Progenitor cell of endocrine pancreas (in vitro differentiated cells): ENCODE measurements at regions not wholly inside any gene's neighbourhood (a gene's known extent, or its start where the extent isn't known, plus 50 kb on each side); places are given as distances from the start of the nearest gene placed in this dataset.

Source experiments
- DNase-seq: peaks from one replicate; pipeline ENCODE4 v3.0.0; 2021; ENCODE audit warnings: low spot score; ENCODE audit not compliant: unreplicated experiment
- H3K27ac Mint-ChIP-seq: 2 replicates; pipeline ENCODE4 v1.8.0; 2021; ENCODE audit warnings: mild to moderate bottlenecking, moderate library complexity, mixed read lengths
- H3K27me3 Mint-ChIP-seq: 2 replicates; pipeline ENCODE4 v1.8.0; 2021; ENCODE audit warnings: mixed read lengths
- H3K36me3 Mint-ChIP-seq: 2 replicates; pipeline ENCODE4 v1.8.0; 2022; ENCODE audit warnings: mixed read lengths; ENCODE audit not compliant: insufficient read depth
- H3K4me1 Mint-ChIP-seq: 2 replicates; pipeline ENCODE4 v1.8.0; 2021; ENCODE audit warnings: low read depth, mixed read lengths
- H3K4me3 Mint-ChIP-seq: 2 replicates; pipeline ENCODE4 v1.8.0; 2021; ENCODE audit warnings: low read depth, mild to moderate bottlenecking, moderate library complexity, mixed read lengths
- H3K9me3 Mint-ChIP-seq: 2 replicates; pipeline ENCODE4 v1.8.0; 2021; ENCODE audit warnings: low read depth, mixed read lengths
- CTCF ChIP-seq: fragments of 200-600 bp; sonication (generic); IDR thresholded peaks from one replicate; pipeline ENCODE4 v1.5.0; 2021; ENCODE audit warnings: antibody characterized with exemption, mild to moderate bottlenecking; ENCODE audit not compliant: unreplicated experiment

- no peak for DNase-seq
- TF ChIP-seq CTCF = no peak
- no peak overlapping the region for H3K27ac Mint-ChIP-seq
- peaks cover 11% of the 10 kb centered on the region for H3K9me3 Mint-ChIP-seq
- H3K4me1 Mint-ChIP-seq = no peaks in the 10 kb centered on the region
- peaks cover 1% of the 10 kb centered on the region for H3K36me3 Mint-ChIP-seq
- no peak overlapping the region for H3K4me3 Mint-ChIP-seq
- H3K27me3 Mint-ChIP-seq = peaks cover 6% of the 10 kb centered on the region
Observed at GRCh38 chr19:29129148-29129547, 83.8 kb downstream of the UQCRFS1 start.

GRCh38 chr19:29128203-29128602, 84.7 kb downstream of the UQCRFS1 start:
- peaks cover 10% of the 10 kb centered on the region for H3K9me3 Mint-ChIP-seq
- TF ChIP-seq CTCF = no peak
- H3K27me3 Mint-ChIP-seq = peaks cover 3% of the 10 kb centered on the region
- H3K36me3 Mint-ChIP-seq = peaks cover 4% of the 10 kb centered on the region
- H3K4me1 Mint-ChIP-seq = no peaks in the 10 kb centered on the region
- no peak for DNase-seq
- H3K4me3 Mint-ChIP-seq = no peak overlapping the region
- H3K27ac Mint-ChIP-seq = no peak overlapping the region

DNA sequence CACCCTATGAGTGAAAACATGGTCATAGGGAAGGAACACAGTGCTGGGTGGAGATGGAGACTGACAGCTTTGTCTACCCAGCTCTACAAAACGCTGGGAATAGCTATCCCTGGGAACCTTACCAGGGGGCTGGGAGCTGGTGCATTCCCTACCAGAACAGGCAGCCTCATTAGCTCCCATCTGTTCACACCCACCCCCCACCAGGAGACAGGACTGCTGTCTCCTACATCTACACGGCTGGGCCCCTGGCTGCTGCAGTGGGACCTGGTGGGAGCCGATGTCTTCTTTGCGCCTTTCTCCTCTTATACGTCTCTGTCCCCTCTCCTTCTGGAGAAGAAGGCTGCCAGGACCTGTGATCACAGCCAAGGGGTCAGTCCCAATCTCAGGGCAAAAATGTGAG, 90.8 kb downstream of the UQCRFS1 start:
- no peak for TF ChIP-seq CTCF
- Mint-ChIP-seq H3K27me3 (no peaks in the 10 kb centered on the region), H3K9me3 (peaks cover 13% of the 10 kb centered on the region), H3K36me3 (peaks cover 4% of the 10 kb centered on the region), H3K4me1 (peaks cover 6% of the 10 kb centered on the region), H3K4me3 (no peak overlapping the region), H3K27ac (peak overlapping the region; percentile 26)
- no peak for DNase-seq

DNA sequence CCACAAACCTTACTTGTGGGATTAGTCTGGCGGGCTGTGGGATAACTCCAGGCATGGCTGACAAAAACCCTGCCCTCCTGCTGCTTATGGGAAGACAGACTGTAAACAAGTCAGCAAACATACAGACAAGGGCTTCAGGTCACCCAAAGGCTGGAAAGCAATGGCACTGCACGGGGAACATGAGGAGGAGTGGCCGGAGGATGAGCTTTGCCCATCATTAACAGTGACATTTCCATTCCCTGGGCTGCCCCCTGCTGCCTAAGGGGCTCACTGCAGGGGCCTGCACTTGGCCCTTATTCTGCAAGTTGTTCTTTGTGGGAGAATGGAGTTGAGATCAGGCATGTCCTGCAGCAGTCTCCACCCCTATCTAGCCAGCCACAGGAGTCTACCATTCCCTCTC, 91.3 kb downstream of the UQCRFS1 start:
- Mint-ChIP-seq H3K27me3 (no peaks in the 10 kb centered on the region), H3K4me3 (no peak overlapping the region), H3K4me1 (peaks cover 6% of the 10 kb centered on the region), H3K36me3 (peaks cover 4% of the 10 kb centered on the region), H3K27ac (no peak overlapping the region), H3K9me3 (peaks cover 13% of the 10 kb centered on the region)
- TF ChIP-seq CTCF = peak; percentile 56
- DNase-seq = no peak

DNA sequence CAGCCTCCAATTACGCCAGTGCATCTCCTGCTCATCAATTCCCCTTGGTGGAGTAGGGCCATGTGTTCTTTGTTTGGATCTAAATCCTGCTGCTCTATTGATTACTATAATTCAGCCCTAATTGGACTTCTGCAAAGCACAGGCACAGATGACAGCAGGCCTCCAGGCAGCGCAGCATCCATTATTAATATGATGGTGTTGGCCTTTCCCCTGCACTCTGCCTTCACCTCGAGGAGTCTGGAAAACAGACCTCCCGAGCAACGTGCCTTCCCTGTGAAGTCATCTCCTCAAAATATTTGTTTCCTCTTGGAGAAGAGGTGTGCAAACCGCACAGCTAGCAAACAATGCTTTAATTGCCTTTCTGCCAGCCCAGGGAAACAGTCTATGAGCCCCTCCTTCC, 92.5 kb downstream of the UQCRFS1 start:
- no peaks in the 10 kb centered on the region for H3K27me3 Mint-ChIP-seq
- H3K36me3 Mint-ChIP-seq = peaks cover 4% of the 10 kb centered on the region
- H3K4me1 Mint-ChIP-seq = peaks cover 6% of the 10 kb centered on the region
- no peak overlapping the region for H3K4me3 Mint-ChIP-seq
- no peak for TF ChIP-seq CTCF
- DNase-seq = no peak
- H3K9me3 Mint-ChIP-seq = peaks cover 13% of the 10 kb centered on the region
- H3K27ac Mint-ChIP-seq = peak overlapping the region; percentile 78
